HEK293 (cell line): ENCODE measurements at regions not wholly inside any gene's neighbourhood (a gene's known extent, or its start where the extent isn't known, plus 50 kb on each side); places are given as distances from the start of the nearest gene placed in this dataset.

Experiments used
- CTCF ChIA-PET: fragments of 350-600 bp; formaldehyde crosslinking; extraction: SDS; loops from one replicate; lab custom pipeline; 2021; ENCODE audit warnings: antibody characterized with exemption; lab: Yijun Ruan, JAX
- POLR2A ChIA-PET: fragments of 300-600 bp; formaldehyde crosslinking; extraction: SDS; loops from one replicate; lab custom pipeline; 2020; ENCODE audit warnings: antibody characterized with exemption, inconsistent platforms; lab: Yijun Ruan, JAX
- H3K27ac ChIP-seq: fragments of 200-500 bp; sonication (Bioruptor generic); 2 replicates; pipeline ENCODE4 v1.5.1; 2014; ENCODE audit warnings: low read depth, low read length, control low read depth, inconsistent platforms; ENCODE audit errors: extremely low read depth
- H3K36me3 ChIP-seq, 2 experiments: fragments of 200-500 bp in 1 of 2; sonication (Bioruptor generic) in 1 of 2; 1 replicate in 1 of 2; 2 replicates in 1 of 2; pipeline ENCODE4 v1.5.1; 2014 to 2017; ENCODE audit warnings: inconsistent platforms in 2 of 2, low read length in 2 of 2; ENCODE audit not compliant: control insufficient read depth in 2 of 2, insufficient read depth in 1 of 2
- H3K4me1 ChIP-seq: fragments of 200-500 bp; sonication (Bioruptor generic); 2 replicates; pipeline ENCODE4 v1.5.1; 2014; ENCODE audit warnings: mild to moderate bottlenecking, low read length, inconsistent platforms; ENCODE audit not compliant: control insufficient read depth, insufficient read depth
- H3K4me3 ChIP-seq: 2 replicates; pipeline ENCODE4 v1.5.1; 2011; ENCODE audit warnings: low read depth, mild to moderate bottlenecking, control low read depth, low read length, moderate library complexity
- H3K9me3 ChIP-seq: fragments of 200-500 bp; sonication (Bioruptor generic); 2 replicates; pipeline ENCODE4 v1.5.1; 2014; ENCODE audit warnings: low read depth, low read length, inconsistent platforms; ENCODE audit not compliant: control insufficient read depth, insufficient read depth
- HOXA7 ChIP-seq: sonication (generic); formaldehyde crosslinking; IDR thresholded peaks from 2 replicates; pipeline ENCODE4 v1.8.1; 2022; ENCODE audit warnings: missing genetic modification reagents, borderline replicate concordance
- KLF1 ChIP-seq: fragments of 450-650 bp; formaldehyde crosslinking; IDR thresholded peaks from 2 replicates; pipeline ENCODE4 v1.5.1; 2016; ENCODE audit warnings: missing biosample characterization, missing genetic modification characterization
- KLF10 ChIP-seq: fragments of 450-650 bp; IDR thresholded peaks from 2 replicates; pipeline ENCODE4 v1.5.1; 2018; ENCODE audit warnings: missing biosample characterization, mild to moderate bottlenecking, missing genetic modification characterization
- SCRT2 ChIP-seq: fragments of 450-650 bp; formaldehyde crosslinking; IDR thresholded peaks from 2 replicates; pipeline ENCODE4 v1.5.1; 2016; ENCODE audit warnings: missing biosample characterization, missing genetic modification characterization
- SP2 ChIP-seq: fragments of 450-650 bp; formaldehyde crosslinking; IDR thresholded peaks from 2 replicates; pipeline ENCODE4 v1.5.1; 2016; ENCODE audit warnings: missing biosample characterization, missing genetic modification characterization
- YY2 ChIP-seq: fragments of 450-650 bp; formaldehyde crosslinking; IDR thresholded peaks from 2 replicates; pipeline ENCODE4 v1.5.1; 2016; ENCODE audit warnings: missing biosample characterization, missing genetic modification characterization
- ZBTB21 ChIP-seq: fragments of 450-650 bp; formaldehyde crosslinking; IDR thresholded peaks from 2 replicates; pipeline ENCODE4 v1.5.1; 2017; ENCODE audit warnings: missing biosample characterization, missing genetic modification characterization
- ZBTB49 ChIP-seq: fragments of 450-650 bp; formaldehyde crosslinking; IDR thresholded peaks from 2 replicates; pipeline ENCODE4 v1.5.1; 2016; ENCODE audit warnings: missing biosample characterization, missing genetic modification characterization, low read depth
- ZNF132 ChIP-seq: fragments of 450-650 bp; formaldehyde crosslinking; IDR thresholded peaks from 2 replicates; pipeline ENCODE4 v1.5.1; 2017; ENCODE audit warnings: missing biosample characterization, missing genetic modification characterization, borderline replicate concordance
- ZNF148 ChIP-seq: fragments of 450-650 bp; formaldehyde crosslinking; IDR thresholded peaks from 2 replicates; pipeline ENCODE4 v1.5.0; 2017; ENCODE audit warnings: missing biosample characterization, missing genetic modification characterization, borderline replicate concordance
- ZNF214 ChIP-seq: fragments of 450-650 bp; formaldehyde crosslinking; IDR thresholded peaks from 2 replicates; pipeline ENCODE4 v1.5.1; 2017; ENCODE audit warnings: missing biosample characterization, mild to moderate bottlenecking, missing genetic modification characterization, borderline replicate concordance
- ZNF24 ChIP-seq: fragments of 450-650 bp; formaldehyde crosslinking; IDR thresholded peaks from 2 replicates; pipeline ENCODE4 v1.5.1; 2016; ENCODE audit warnings: missing biosample characterization, missing genetic modification characterization
- ZNF266 ChIP-seq: fragments of 450-650 bp; formaldehyde crosslinking; IDR thresholded peaks from 2 replicates; pipeline ENCODE4 v1.5.1; 2016; ENCODE audit warnings: missing biosample characterization, missing genetic modification characterization, low read depth
- ZNF404 ChIP-seq: fragments of 450-650 bp; formaldehyde crosslinking; IDR thresholded peaks from 2 replicates; pipeline ENCODE4 v1.5.1; 2017; ENCODE audit warnings: missing biosample characterization, missing genetic modification characterization
- ZNF473 ChIP-seq: fragments of 450-650 bp; formaldehyde crosslinking; IDR thresholded peaks from 2 replicates; pipeline ENCODE4 v1.5.1; 2017; ENCODE audit warnings: missing biosample characterization, missing genetic modification characterization
- ZNF488 ChIP-seq: fragments of 450-650 bp; formaldehyde crosslinking; IDR thresholded peaks from 2 replicates; pipeline ENCODE4 v1.5.1; 2016; ENCODE audit warnings: missing biosample characterization, missing genetic modification characterization
- ZNF510 ChIP-seq: fragments of 450-650 bp; formaldehyde crosslinking; IDR thresholded peaks from 2 replicates; pipeline ENCODE4 v1.5.1; 2018; ENCODE audit warnings: mild to moderate bottlenecking, missing genetic modification characterization, missing biosample characterization; ENCODE audit not compliant: insufficient replicate concordance
- ZNF600 ChIP-seq: fragments of 450-650 bp; formaldehyde crosslinking; IDR thresholded peaks from 2 replicates; pipeline ENCODE4 v1.5.1; 2016; ENCODE audit warnings: missing biosample characterization, missing genetic modification characterization
- ZNF624 ChIP-seq: fragments of 450-650 bp; formaldehyde crosslinking; IDR thresholded peaks from 2 replicates; pipeline ENCODE4 v1.5.1; 2017; ENCODE audit warnings: missing biosample characterization, missing genetic modification characterization
- ZNF639 ChIP-seq: fragments of 450-650 bp; formaldehyde crosslinking; IDR thresholded peaks from 2 replicates; pipeline ENCODE4 v1.5.1; 2016; ENCODE audit warnings: missing biosample characterization, missing genetic modification characterization
- ZSCAN16 ChIP-seq: fragments of 450-650 bp; formaldehyde crosslinking; IDR thresholded peaks from 2 replicates; pipeline ENCODE4 v1.5.1; 2016; ENCODE audit warnings: missing biosample characterization, missing genetic modification characterization
- ZSCAN30 ChIP-seq: fragments of 450-650 bp; IDR thresholded peaks from 2 replicates; pipeline ENCODE4 v1.5.1; 2018; ENCODE audit warnings: missing biosample characterization, mild to moderate bottlenecking, missing genetic modification characterization, moderate library complexity

GRCh38 chr13:111625526-111626315 is 305.3 kb downstream of the TEX29 start (continued):
- TF ChIP-seq ZNF488 (no peak), ZNF639 (tag by site-specific recombination) (no peak), ZNF24 (tag by site-specific recombination) (no peak)

- Histone ChIP-seq H3K4me1 (no peaks in the 10 kb centered on the region), H3K36me3 (no peaks in the 10 kb centered on the region)
- TF ChIP-seq ZNF488, result no peak
- TF ChIP-seq ZNF132, result no peak
- no peak for TF ChIP-seq HOXA7
- no peak for TF ChIP-seq SP2
- no peak for TF ChIP-seq ZNF214
- no peak for TF ChIP-seq KLF1 (tag by site-specific recombination)
- TF ChIP-seq ZNF148, result no peak
- TF ChIP-seq ZNF24 (tag by site-specific recombination), result no peak
- TF ChIP-seq ZSCAN16 (tag by site-specific recombination), result no peak
- TF ChIP-seq ZNF600, result no peak
- no peak for TF ChIP-seq ZNF624 (tag by site-specific recombination)
- TF ChIP-seq, all 188 proteins: peak for 0
- CTCF ChIA-PET, result no interaction called here
- H3K27ac ChIP-seq, result no peak overlapping the region
- H3K4me3 ChIP-seq, result no peak overlapping the region
- POLR2A ChIA-PET, result no interaction called here
- no peaks in the 10 kb centered on the region for H3K9me3 ChIP-seq
Observed at GRCh38 chr13:111626371-111627305, 306.2 kb downstream of the TEX29 start.

- Histone ChIP-seq H3K4me3 (no peak overlapping the region), H3K4me1 (no peaks in the 10 kb centered on the region)
- POLR2A ChIA-PET, result no interaction called here
- TF ChIP-seq ZNF510 (tag by site-specific recombination), result no peak
- no peak for TF ChIP-seq ZNF473 (tag by site-specific recombination)
- TF ChIP-seq ZBTB21 (tag by site-specific recombination), result no peak
- no peak for TF ChIP-seq SCRT2 (tag by site-specific recombination)
- TF ChIP-seq ZSCAN30 (tag by site-specific recombination), result no peak
- TF ChIP-seq ZBTB49, result no peak
- TF ChIP-seq YY2 (tag by site-specific recombination), result no peak
- TF ChIP-seq ZNF266 (tag by site-specific recombination), result no peak
- TF ChIP-seq KLF10 (tag by site-specific recombination), result no peak
- no peak for TF ChIP-seq ZNF404 (tag by site-specific recombination)
- TF ChIP-seq, all 188 proteins: peak for 0
- H3K27ac ChIP-seq, result no peak overlapping the region
- CTCF ChIA-PET, result interaction anchor here (0.6 kb wide), 1 partner anchor 25 kb away, joined by 3 read pairs; no protein-coding TSS in a partner anchor
- no peaks in the 10 kb centered on the region for H3K9me3 ChIP-seq
- H3K36me3 ChIP-seq, result no peaks in the 10 kb centered on the region
Observed at GRCh38 chr13:111627596-111627995, 307.2 kb downstream of the TEX29 start.
